ENCODE measurements at regions not wholly inside any gene's neighbourhood (a gene's known extent, or its start where the extent isn't known, plus 50 kb on each side); places are given as distances from the start of the nearest gene placed in this dataset.

- DNase-seq: no peak
Observed at GRCh38 chr13:104289400-104289799, 1223.2 kb upstream of the SLC10A2 start.

- no peak for DNase-seq
Observed at GRCh38 chr13:104288496-104288895, 1222.3 kb upstream of the SLC10A2 start.

- no peak for DNase-seq
Observed at GRCh38 chr13:104286566-104287290, 1220.5 kb upstream of the SLC10A2 start.

GRCh38 chr13:104281910-104282309 lies 1215.7 kb upstream of the SLC10A2 start:
- DNase-seq: no peak

- no peak for DNase-seq
Observed at GRCh38 chr13:104270731-104271130, 1204.5 kb upstream of the SLC10A2 start.

- DNase-seq: no peak
Observed at GRCh38 chr13:104267206-104267811, 1201.1 kb upstream of the SLC10A2 start.

GRCh38 chr13:104256701-104257100 lies 1190.5 kb upstream of the SLC10A2 start:
- DNase-seq: no peak

- DNase-seq: no peak
Observed at GRCh38 chr13:104253063-104253680, 1187.0 kb upstream of the SLC10A2 start.

- DNase-seq: no peak
Observed at GRCh38 chr13:104251931-104252330, 1185.7 kb upstream of the SLC10A2 start.

- no peak for DNase-seq
Observed at GRCh38 chr13:104246955-104247354, 1180.7 kb upstream of the SLC10A2 start.

- no peak for DNase-seq
Observed at GRCh38 chr13:104206450-104207044, 1140.3 kb upstream of the SLC10A2 start.

GRCh38 chr13:104204177-104204576 lies 1138.0 kb upstream of the SLC10A2 start:
- DNase-seq: no peak

GRCh38 chr13:104198801-104199200 lies 1132.6 kb upstream of the SLC10A2 start:
- no peak for DNase-seq

GRCh38 chr13:104196611-104197010 lies 1130.4 kb upstream of the SLC10A2 start:
- no peak for DNase-seq

- DNase-seq: no peak
Observed at GRCh38 chr13:104181526-104182231, 1115.5 kb upstream of the SLC10A2 start.

- DNase-seq: no peak
Observed at GRCh38 chr13:104170980-104171555, 1104.9 kb upstream of the SLC10A2 start.

GRCh38 chr13:104163866-104164630 lies 1097.8 kb upstream of the SLC10A2 start:
- no peak for DNase-seq

GRCh38 chr13:104160536-104160935 lies 1094.3 kb upstream of the SLC10A2 start:
- DNase-seq: no peak

- DNase-seq: no peak
Observed at GRCh38 chr13:104143760-104144416, 1077.7 kb upstream of the SLC10A2 start.

- peak in 1 of 51 donors; percentile 0 for DNase-seq
Observed at GRCh38 chr13:104140552-104140951, 1074.3 kb upstream of the SLC10A2 start.

Measured in hypothalamus (tissue), 51 donors.